K562 (cell line): ENCODE measurements at regions not wholly inside any gene's neighbourhood (a gene's known extent, or its start where the extent isn't known, plus 50 kb on each side); places are given as distances from the start of the nearest gene placed in this dataset.

Source experiments
- ATF1 ChIP-seq, 2 experiments: fragments of 450-650 bp in 1 of 2; IDR thresholded peaks; 2 replicates each; pipeline ENCODE4 v1.6.1; 2016; ENCODE audit warnings: missing compliant biosample characterization in 1 of 2, missing genetic modification characterization in 1 of 2
- CTCF ChIP-seq, 3 experiments: IDR thresholded peaks in 2 of 3; conservative IDR thresholded peaks in 1 of 3; 2 replicates each; pipeline ENCODE4 v1.5.1; 2011 to 2012; ENCODE audit warnings: low read length in 3 of 3, mild to moderate bottlenecking in 3 of 3, control low read depth in 2 of 3, improper control_type of control experiment in 1 of 3, inconsistent platforms in 1 of 3, low read depth in 1 of 3, mixed read lengths in 1 of 3, moderate library complexity in 1 of 3; ENCODE audit not compliant: insufficient read depth in 2 of 3
- ESRRA ChIP-seq: fragments of 450-650 bp; IDR thresholded peaks from 2 replicates; pipeline ENCODE4 v1.6.1; 2014; ENCODE audit warnings: low read depth, mild to moderate bottlenecking, moderate library complexity, borderline replicate concordance
- POLR2A ChIP-seq: fragments of 450-650 bp; conservative IDR thresholded peaks from 2 replicates; pipeline ENCODE4 v1.6.1; 2016
- ZNF449 ChIP-seq: fragments of 250-450 bp; sonication (Bioruptor Pico); IDR thresholded peaks from 2 replicates; pipeline ENCODE4 v1.8.0; 2022; ENCODE audit warnings: moderate library complexity, mild to moderate bottlenecking, inconsistent platforms

- TF ChIP-seq ATF1 (CRISPR knock-in tag; IDR thresholded peaks at IDR 0.05) = no peak
- no peak for TF ChIP-seq ATF1 (tag; IDR thresholded peaks at IDR 0.05)
- TF ChIP-seq CTCF (IDR thresholded peaks at IDR 0.05 in 2 of 3, conservative IDR thresholded peaks at IDR 0.05 in 1 of 3; ENCODE audit: insufficient read depth in 2 of 3, low read depth in 1 of 3, low read length in 3 of 3) = peak; percentile 26 to 48 (median 35); a peak in 4 of 6 replicates
- TF ChIP-seq ESRRA = no peak
- TF ChIP-seq ZNF449 = no peak
- no peak for TF ChIP-seq POLR2A
Observed at GRCh38 chr5:66494437-66494836, 101.8 kb upstream of the MAST4 start.
